8988T (cell line): ENCODE measurements at regions not wholly inside any gene's neighbourhood (a gene's known extent, or its start where the extent isn't known, plus 50 kb on each side); places are given as distances from the start of the nearest gene placed in this dataset.

Experiments used
- DNase-seq: peaks from one replicate; pipeline ENCODE4 v3.0.0; 2011

DNA sequence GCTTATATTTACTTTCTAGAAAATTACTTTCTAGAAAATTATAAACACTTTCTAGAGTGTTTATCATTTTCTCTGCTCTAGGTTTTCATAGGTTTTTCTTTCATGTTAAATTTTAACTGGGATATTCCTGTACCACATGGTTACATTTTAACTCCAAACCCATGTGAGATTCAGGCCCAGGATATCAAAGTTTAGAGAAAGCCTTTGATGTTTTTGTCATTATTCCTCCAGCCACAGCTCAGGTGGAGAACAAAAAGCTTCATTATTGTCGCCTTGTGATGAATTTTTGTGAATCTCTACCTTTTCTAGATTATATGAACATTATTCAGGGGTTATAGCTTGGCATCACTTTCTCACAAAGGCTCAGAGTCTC, 816.0 kb downstream of the SQOR start:
- no peak for DNase-seq

DNA sequence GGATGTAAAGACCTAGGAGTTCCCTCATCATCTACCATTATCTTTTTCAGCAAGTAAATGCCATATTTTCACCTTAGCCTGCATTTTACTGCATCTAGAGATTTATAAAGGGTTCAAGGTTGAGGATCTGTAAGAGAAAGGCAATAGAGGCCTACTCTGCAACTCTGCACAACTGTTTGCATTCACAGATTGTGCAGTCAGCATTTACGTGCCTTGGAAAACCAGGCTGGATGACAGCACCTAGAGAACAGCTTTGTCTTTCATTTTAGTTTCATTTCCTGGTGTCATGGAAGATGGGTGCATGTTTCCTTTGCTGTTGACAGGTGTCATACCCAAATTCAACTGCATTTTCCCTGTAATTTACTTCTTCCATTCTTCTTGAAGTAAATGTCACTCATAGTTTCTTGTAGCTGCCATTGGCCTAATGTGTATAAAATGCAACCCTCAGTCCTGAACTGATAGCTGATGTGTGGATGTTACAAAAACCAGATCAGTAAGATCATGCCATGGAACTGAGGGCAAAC, 817.5 kb downstream of the SQOR start:
- no peak for DNase-seq

DNA sequence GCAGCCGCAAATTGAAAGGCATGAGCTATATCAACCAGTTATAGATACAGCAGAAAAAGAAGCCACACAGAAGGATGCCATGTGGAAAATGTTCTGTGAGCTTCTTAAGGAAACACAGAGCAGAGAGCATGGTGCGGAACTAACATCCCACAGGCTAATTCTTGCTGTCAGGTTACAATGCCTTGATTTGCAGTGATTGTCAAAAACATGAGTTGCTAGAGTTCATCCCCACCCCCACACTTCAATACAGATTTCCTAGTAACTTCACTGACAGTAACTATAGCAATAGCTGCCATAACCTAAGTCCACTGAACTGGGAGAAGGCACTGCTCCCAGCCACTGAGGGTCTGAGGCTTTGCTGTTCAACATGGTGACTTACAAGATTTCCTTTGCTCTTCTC, 821.6 kb downstream of the SQOR start:
- no peak for DNase-seq

GRCh38 chr15:46460431-46461094, 825.7 kb downstream of the SQOR start:
- DNase-seq, result no peak

- DNase-seq, result no peak
Observed at GRCh38 chr15:46461416-46461815, 826.6 kb downstream of the SQOR start.

- no peak for DNase-seq
Observed at GRCh38 chr15:46467041-46467440, 832.2 kb downstream of the SQOR start.

- DNase-seq, result no peak
Observed at GRCh38 chr15:46471096-46471495, 836.3 kb downstream of the SQOR start.

GRCh38 chr15:46489276-46489675, 854.4 kb downstream of the SQOR start:
- DNase-seq, result no peak

DNA sequence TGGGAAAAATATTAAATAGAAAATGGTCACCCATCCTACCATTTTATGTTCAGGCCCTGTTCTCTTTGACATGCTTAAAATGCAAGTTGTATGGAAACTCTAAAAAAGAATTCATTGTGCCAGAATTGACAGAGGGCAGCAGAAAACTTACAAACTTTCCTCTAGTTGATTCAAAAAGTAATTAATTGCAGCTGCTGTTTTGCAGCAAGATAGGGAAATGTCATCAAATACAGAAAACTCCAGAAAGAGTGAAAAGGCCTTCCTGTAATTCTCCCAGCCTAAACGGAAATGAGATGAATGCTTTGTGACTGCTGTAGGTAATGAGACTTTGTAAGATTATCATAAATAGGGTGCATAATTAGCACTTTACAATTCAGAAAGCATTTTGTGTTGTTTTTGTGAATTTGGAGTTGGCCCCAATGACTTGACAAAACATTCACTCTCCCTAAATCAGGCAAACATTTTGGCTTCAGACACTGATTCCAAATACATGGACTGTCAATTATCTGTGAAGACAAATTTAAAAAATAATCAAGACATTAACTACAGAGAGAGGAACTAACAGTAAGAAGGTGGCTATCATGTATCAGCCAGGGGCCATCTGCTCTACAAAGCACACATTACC, 861.8 kb downstream of the SQOR start:
- DNase-seq, result no peak

DNA sequence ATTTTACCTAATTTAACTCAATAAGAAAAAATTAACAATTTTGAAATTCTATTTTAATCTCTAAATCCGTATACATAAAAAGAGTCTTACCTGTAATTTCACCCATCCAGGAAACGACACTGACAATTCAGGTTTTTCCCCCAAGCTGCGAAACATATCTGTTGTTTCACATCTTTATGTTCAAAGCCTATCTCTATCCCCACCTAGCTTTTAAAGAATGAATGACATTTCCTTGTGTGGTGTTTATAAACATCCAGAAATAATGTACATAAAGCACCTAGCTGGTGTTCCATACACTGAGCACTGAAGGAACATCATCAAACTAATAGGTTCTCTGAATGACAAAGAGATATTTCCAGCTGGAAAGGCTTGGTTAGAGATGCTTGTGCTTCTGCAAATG, 867.8 kb downstream of the SQOR start:
- DNase-seq, result no peak

DNA sequence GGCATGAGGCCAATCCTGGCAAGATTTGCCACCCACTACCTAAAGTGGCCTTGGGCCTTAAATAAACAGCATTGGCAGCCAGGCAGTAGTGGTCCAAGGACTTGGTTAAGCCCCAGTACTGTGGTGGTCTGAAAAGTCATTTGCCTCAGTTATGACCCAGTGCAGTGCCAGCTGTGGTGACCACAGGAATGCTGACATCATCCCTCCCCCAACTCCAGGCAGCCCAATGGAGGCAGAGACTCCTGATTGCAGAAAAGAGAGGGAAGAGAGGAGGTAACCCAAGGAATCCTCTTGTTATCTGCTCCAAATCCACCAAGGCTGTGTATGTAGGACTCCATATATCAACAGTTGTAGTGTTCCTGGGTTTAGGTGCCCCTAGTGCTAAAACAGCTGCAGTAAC, 883.6 kb downstream of the SQOR start:
- no peak for DNase-seq

GRCh38 chr15:46523701-46524100, 888.9 kb downstream of the SQOR start:
- no peak for DNase-seq

DNA sequence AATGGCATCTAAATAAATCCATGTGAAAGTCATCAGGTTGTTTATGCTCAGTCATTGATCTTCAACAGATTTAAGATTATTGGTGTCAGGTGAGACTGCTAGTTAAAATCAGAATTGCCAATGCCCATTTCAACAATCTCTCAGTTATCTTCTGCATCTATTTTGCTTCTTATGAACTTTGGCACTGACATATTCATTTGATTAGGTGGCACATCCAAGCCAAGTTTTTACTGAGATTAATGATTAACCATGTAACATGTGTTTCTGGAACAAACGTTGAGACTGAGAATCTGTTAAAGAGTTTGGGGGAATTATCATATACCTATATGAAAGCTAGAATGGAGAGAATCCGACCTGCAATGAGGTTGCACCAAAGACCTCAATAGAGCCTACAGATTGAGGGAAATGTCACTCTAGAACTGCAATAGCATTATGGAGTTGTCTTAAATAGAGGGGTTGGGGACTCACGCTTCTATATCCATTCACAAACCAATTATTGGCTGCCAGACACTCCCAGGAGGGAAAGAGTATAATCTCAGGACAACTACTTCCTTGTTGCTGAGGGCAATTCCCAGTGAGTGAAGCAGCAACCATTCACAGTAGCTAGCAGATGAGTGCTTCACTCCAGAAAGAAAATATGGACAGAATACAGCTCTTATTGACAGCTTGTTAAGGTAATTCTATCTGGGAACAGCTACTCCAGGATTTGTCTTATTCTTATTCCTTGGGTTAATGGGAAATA, 891.3 kb downstream of the SQOR start:
- no peak for DNase-seq

GRCh38 chr15:46526726-46527110, 891.9 kb downstream of the SQOR start:
- DNase-seq, result no peak

GRCh38 chr15:46543626-46544025, 908.8 kb downstream of the SQOR start:
- no peak for DNase-seq

DNA sequence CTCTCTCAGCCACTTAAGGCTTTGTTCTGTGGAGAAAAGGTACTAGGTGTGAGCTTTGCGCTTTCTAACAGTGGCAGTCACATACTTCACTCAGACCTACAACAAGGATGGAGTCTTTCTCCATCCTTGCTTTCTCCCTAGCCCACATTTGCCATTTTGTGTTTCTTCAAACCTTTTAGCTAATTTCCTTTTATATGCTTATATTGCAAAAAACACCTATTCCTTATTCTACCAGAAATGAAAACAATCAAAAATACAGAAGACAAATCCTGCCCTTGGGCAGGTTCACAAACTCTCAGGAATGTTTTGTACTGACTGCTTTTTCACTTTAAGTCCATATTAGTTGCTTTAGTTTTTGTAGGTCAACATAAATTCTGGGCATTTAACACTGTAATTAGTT, 914.2 kb downstream of the SQOR start:
- DNase-seq, result no peak

DNA sequence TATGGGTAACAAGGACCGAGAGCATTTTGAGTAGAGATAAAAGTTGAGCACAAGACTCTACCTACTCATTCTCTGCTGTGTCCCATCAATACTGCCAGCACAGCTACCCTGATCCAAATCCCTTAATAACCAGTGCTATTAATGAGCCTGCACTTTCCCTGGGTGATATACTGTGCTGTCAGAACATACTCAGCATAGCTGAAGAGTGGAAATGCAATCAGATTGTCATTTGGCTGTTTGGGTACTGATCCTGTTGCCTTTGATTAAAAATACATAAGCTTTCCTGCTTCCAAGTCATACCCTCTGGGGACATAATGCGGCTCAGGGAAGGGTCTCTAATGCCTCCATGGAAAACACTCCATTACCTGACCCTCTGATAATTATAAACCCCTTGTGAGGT, 917.5 kb downstream of the SQOR start:
- DNase-seq, result no peak

GRCh38 chr15:46555547-46555946, 920.7 kb downstream of the SQOR start:
- no peak for DNase-seq

DNA sequence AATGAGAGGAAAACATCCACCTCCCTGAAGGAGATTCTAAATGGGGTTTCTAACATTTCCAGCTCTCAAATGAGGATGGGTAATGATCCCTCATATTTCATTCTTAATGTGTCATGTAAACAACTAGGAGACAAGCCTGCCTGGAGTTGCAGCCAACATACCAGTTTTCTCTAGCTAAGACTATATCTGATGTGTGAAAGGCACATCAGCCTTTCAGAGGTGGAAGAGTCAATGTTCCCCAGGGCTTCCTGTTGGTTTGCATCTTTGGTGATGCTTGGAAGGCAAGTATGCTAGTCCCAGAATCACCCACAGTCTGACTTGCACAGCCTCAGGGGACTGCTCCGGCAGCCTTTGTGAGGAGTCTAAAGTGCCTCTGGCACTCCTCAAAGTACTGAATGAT, 921.2 kb downstream of the SQOR start:
- DNase-seq, result no peak

GRCh38 chr15:46556559-46557379, 921.9 kb downstream of the SQOR start:
- DNase-seq, result no peak

DNA sequence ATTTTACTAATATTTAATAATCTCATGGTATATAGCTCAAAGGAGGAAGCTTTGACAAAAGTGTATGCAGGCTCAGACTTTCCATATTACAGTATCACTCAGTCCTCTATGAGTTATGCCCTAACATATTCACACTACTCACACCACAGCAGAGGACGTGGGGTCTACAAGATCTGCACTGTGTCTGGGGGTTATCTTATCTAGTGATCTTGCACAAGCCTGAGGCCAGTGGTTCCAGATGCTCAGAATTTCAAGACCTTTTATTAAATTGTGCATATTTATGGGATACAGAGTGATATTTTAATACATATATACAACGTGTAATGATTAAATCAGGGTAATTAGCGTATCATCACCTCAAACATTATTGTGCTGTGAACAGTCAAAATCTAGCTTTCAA, 933.1 kb downstream of the SQOR start:
- DNase-seq, result no peak

- DNase-seq, result no peak
Observed at GRCh38 chr15:46569781-46570180, 935.0 kb downstream of the SQOR start.

GRCh38 chr15:46576646-46577395, 942.0 kb downstream of the SQOR start:
- DNase-seq, result no peak
